GM12891 (cell line): ENCODE measurements at regions not wholly inside any gene's neighbourhood (a gene's known extent, or its start where the extent isn't known, plus 50 kb on each side); places are given as distances from the start of the nearest gene placed in this dataset.

Experiments
- POLR2A ChIP-seq: IDR thresholded peaks from 2 replicates; pipeline ENCODE4 v1.6.1; 2011; ENCODE audit warnings: low read depth, low read length, control low read depth
- POLR2AphosphoS5 ChIP-seq: IDR thresholded peaks from 2 replicates; pipeline ENCODE4 v1.6.1; 2011; ENCODE audit warnings: low read depth, low read length, control low read depth

- no peak for TF ChIP-seq POLR2AphosphoS5
- no peak for TF ChIP-seq POLR2A
Observed at GRCh38 chr4:24671849-24672248, 87.5 kb upstream of the DHX15 start.
